Thyroid gland (tissue), 4 donors: ENCODE measurements at regions not wholly inside any gene's neighbourhood (a gene's known extent, or its start where the extent isn't known, plus 50 kb on each side); places are given as distances from the start of the nearest gene placed in this dataset.

Experiments
- CTCF ChIP-seq, 6 experiments: fragments of 200-600 bp in 3 of 6; fragments of 450-650 bp in 3 of 6; sonication (generic) in 3 of 6; IDR thresholded peaks; one replicate each; pipeline ENCODE4 v1.5.1; 2016 to 2019; ENCODE audit warnings: antibody characterized with exemption in 6 of 6, mild to moderate bottlenecking in 2 of 6, inconsistent platforms in 1 of 6, moderate library complexity in 1 of 6
- POLR2A ChIP-seq, 2 donors: fragments of 450-650 bp; IDR thresholded peaks; one replicate each; pipeline ENCODE4 v1.6.1; 2017; ENCODE audit warnings: antibody characterized with exemption in 2 of 2, mild to moderate bottlenecking in 2 of 2, moderate library complexity in 1 of 2

GRCh38 chr12:116375278-116375842 lies 97.9 kb upstream of the MED13L start:
- TF ChIP-seq CTCF (IDR thresholded peaks at IDR 0.05) (no peak), POLR2A (IDR thresholded peaks at IDR 0.05) (no peak)
